ENCODE measurements at regions not wholly inside any gene's neighbourhood (a gene's known extent, or its start where the extent isn't known, plus 50 kb on each side); places are given as distances from the start of the nearest gene placed in this dataset.

GRCh38 chr3:65230261-65231139 is 542.7 kb upstream of the ADAMTS9 start:
- intact Hi-C loops (cut with DNase I), result loop anchor here in 1 of 2 donors (5.0 kb wide), 1 partner anchor 33 kb away; no protein-coding TSS in a partner anchor
- Histone ChIP-seq H3K27me3 (ENCODE audit: insufficient read depth in 3 of 3, low read length in 2 of 3) (no peaks in the 10 kb centered on the region), H3K27ac (no peak overlapping the region), H3K9me3 (no peaks in the 10 kb centered on the region), H3K4me1 (no peaks in the 10 kb centered on the region), H3K36me3 (ENCODE audit: insufficient read depth in 1 of 2, low read depth in 1 of 2) (no peaks in the 10 kb centered on the region), H3K4me3 (no peak overlapping the region)
- ATAC-seq (no peak), DNase-seq (no peak)
- TF ChIP-seq CTCF (IDR thresholded peaks at IDR 0.05), result no peak
- 83 to 84% (median 84%) methylated on average over 14 of the region's 14 CpGs for WGBS, 3 donors

- Histone ChIP-seq H3K9me3 (no peaks in the 10 kb centered on the region), H3K27me3 (ENCODE audit: insufficient read depth in 3 of 3, low read length in 2 of 3) (no peaks in the 10 kb centered on the region), H3K4me3 (no peak overlapping the region), H3K27ac (no peak overlapping the region), H3K36me3 (ENCODE audit: insufficient read depth in 1 of 2, low read depth in 1 of 2) (no peaks in the 10 kb centered on the region), H3K4me1 (no peaks in the 10 kb centered on the region)
- intact Hi-C loops (cut with DNase I), result no loop called here
- ATAC-seq (no peak), DNase-seq (no peak)
- WGBS, 3 donors, result 73 to 79% (median 78%) methylated on average over 1 of the region's 1 CpG
- no peak for TF ChIP-seq CTCF (IDR thresholded peaks at IDR 0.05)
Observed at GRCh38 chr3:65226287-65226686, 538.5 kb upstream of the ADAMTS9 start.

DNA sequence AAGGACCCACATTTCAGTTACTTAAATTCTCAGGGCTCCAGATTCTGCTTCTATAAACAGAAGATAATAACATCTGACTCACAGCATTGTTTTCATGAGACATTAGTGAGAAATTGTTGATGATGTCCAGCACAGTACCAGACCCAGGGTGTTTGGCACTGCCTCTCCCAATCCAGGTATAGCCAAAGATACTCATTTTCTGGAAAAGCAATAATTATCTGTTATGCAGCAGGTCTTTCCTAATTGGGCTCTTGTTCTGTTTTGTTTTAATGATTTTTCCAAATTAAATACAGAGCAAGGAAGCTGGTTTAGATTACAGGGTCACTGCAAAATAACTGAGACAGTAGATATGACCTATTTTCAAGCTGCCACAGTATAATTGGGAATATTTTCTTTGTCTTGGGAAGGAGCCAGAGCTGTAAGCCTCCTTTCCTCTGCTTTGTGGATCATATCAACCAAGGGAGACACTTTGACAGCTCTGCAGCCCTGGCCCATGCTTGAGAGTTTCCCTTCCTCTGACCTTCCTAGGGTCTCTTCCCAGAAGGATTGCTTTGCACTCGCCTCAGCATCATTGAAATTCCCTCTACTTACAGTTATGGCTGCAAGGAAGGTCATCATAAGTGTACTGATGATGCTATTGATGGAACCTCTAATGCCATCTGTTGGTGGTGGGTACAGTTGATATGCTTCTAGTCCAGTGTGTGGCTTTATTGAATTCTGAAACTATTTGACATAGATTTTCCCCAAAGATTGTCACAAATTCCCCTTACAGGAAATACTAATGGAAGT is 522.4 kb upstream of the ADAMTS9 start:
- Histone ChIP-seq H3K4me1 (no peaks in the 10 kb centered on the region), H3K9me3 (no peaks in the 10 kb centered on the region), H3K27me3 (ENCODE audit: insufficient read depth in 3 of 3, low read length in 2 of 3) (no peaks in the 10 kb centered on the region), H3K36me3 (ENCODE audit: insufficient read depth in 1 of 2, low read depth in 1 of 2) (no peaks in the 10 kb centered on the region), H3K4me3 (no peak overlapping the region), H3K27ac (no peak overlapping the region)
- DNase-seq, result no peak
- intact Hi-C loops (cut with DNase I), result no loop called here
- ATAC-seq, result no peak
- no peak for TF ChIP-seq CTCF (IDR thresholded peaks at IDR 0.05)
- WGBS, 3 donors, result 62 to 87% (median 71%) methylated on average over 1 of the region's 1 CpG

- no peaks in the 10 kb centered on the region for H3K27me3 ChIP-seq (ENCODE audit: insufficient read depth in 3 of 3, low read length in 2 of 3)
- H3K4me3 ChIP-seq, result no peak overlapping the region
- whole genome bisulfite sequencing, 3 donors, result 97 to 100% (median 99%) methylated on average over 2 of the region's 2 CpGs
- no peaks in the 10 kb centered on the region for H3K4me1 ChIP-seq
- no peak overlapping the region for H3K27ac ChIP-seq
- ATAC-seq (no peak), DNase-seq (no peak)
- H3K36me3 ChIP-seq (ENCODE audit: insufficient read depth in 1 of 2, low read depth in 1 of 2), result no peaks in the 10 kb centered on the region
- TF ChIP-seq CTCF (IDR thresholded peaks at IDR 0.05), result no peak
- intact Hi-C loops (cut with DNase I), result no loop called here
- no peaks in the 10 kb centered on the region for H3K9me3 ChIP-seq
Observed at GRCh38 chr3:65202395-65202794, 514.6 kb upstream of the ADAMTS9 start.
